ENCODE measurements at regions not wholly inside any gene's neighbourhood (a gene's known extent, or its start where the extent isn't known, plus 50 kb on each side); places are given as distances from the start of the nearest gene placed in this dataset.

- H3K9me3 Mint-ChIP-seq, result peaks cover 15% of the 10 kb centered on the region
- no peaks in the 10 kb centered on the region for H3K4me1 Mint-ChIP-seq (ENCODE audit: low read depth)
- DNase-seq (no peak), ATAC-seq (no peak)
- no peak overlapping the region for H3K4me3 Mint-ChIP-seq
- H3K36me3 Mint-ChIP-seq (ENCODE audit: insufficient read depth), result no peaks in the 10 kb centered on the region
- H3K27me3 Mint-ChIP-seq (ENCODE audit: low read depth), result no peaks in the 10 kb centered on the region
Measured at GRCh38 chr14:42429401-42429800, 822.7 kb downstream of the LRFN5 start.

DNA sequence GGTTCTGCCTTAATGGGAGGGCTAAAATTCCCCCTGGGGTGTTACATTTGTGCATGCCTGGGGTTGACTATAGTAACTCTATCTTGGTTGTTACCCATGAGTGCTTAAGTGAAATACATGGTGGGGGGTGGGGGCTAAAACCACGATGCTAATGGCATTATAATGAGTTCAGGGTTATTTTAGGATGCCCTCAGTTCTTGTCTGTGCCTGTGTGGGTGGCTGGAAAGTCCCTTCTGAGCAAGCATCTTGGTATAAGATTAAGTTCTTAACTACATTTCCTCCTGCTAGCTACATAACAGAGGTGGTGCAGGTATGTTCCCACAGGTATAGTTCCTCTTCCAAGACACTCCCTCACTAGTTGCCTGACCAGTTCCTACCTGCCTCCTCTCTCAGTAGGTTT, 822.3 kb downstream of the LRFN5 start:
- Mint-ChIP-seq H3K4me3 (no peak overlapping the region), H3K27me3 (ENCODE audit: low read depth) (no peaks in the 10 kb centered on the region), H3K4me1 (ENCODE audit: low read depth) (no peaks in the 10 kb centered on the region), H3K36me3 (ENCODE audit: insufficient read depth) (no peaks in the 10 kb centered on the region), H3K9me3 (peaks cover 15% of the 10 kb centered on the region)
- DNase-seq, result no peak
- no peak for ATAC-seq

- H3K36me3 Mint-ChIP-seq (ENCODE audit: insufficient read depth), result no peaks in the 10 kb centered on the region
- ATAC-seq (no peak), DNase-seq (no peak)
- no peaks in the 10 kb centered on the region for H3K4me1 Mint-ChIP-seq (ENCODE audit: low read depth)
- no peaks in the 10 kb centered on the region for H3K27me3 Mint-ChIP-seq (ENCODE audit: low read depth)
- H3K4me3 Mint-ChIP-seq, result no peak overlapping the region
- H3K9me3 Mint-ChIP-seq, result peaks cover 4% of the 10 kb centered on the region
Measured at GRCh38 chr14:42424501-42424900, 817.8 kb downstream of the LRFN5 start.

DNA sequence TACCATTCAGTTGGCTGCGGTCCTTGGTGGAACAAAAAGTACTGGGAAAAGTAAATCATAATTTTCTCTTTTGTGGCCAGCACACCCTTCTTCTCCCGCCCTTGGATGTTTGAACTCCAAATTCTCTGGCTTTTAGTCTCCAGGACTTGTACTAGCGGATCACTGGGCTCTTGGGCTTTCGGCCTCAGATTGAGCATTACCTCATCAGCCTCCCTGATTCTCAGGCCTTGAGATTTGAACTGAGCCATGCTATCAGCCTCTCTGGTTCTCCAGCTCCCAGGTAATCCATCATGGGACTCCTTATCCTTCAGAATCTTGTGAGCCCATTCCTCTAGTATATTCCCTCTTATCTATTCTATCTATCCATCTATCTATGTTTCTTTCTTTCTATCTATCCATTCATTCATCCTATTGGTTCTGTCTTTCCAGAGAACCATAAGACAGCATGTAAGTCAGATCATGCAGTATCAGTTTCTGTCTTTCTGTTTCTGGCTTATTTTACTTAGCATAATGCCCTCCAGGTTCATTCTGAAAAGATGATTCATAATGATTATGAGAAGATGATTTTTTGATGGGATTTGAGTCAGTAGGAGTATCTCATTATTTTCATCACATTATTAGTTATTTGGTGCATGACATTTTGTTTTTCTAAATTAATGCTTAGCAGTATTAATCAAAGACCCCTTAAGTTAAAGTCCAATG, 814.9 kb downstream of the LRFN5 start:
- peaks cover 6% of the 10 kb centered on the region for H3K9me3 Mint-ChIP-seq
- H3K27me3 Mint-ChIP-seq (ENCODE audit: low read depth), result no peaks in the 10 kb centered on the region
- DNase-seq (no peak), ATAC-seq (no peak)
- H3K4me1 Mint-ChIP-seq (ENCODE audit: low read depth), result no peaks in the 10 kb centered on the region
- H3K36me3 Mint-ChIP-seq (ENCODE audit: insufficient read depth), result no peaks in the 10 kb centered on the region
- H3K4me3 Mint-ChIP-seq, result no peak overlapping the region

GRCh38 chr14:42420071-42420470, 813.4 kb downstream of the LRFN5 start:
- Mint-ChIP-seq H3K27me3 (ENCODE audit: low read depth) (no peaks in the 10 kb centered on the region), H3K36me3 (ENCODE audit: insufficient read depth) (no peaks in the 10 kb centered on the region), H3K4me3 (no peak overlapping the region), H3K9me3 (peaks cover 6% of the 10 kb centered on the region), H3K4me1 (ENCODE audit: low read depth) (no peaks in the 10 kb centered on the region)
- DNase-seq, result no peak
- ATAC-seq, result no peak

DNA sequence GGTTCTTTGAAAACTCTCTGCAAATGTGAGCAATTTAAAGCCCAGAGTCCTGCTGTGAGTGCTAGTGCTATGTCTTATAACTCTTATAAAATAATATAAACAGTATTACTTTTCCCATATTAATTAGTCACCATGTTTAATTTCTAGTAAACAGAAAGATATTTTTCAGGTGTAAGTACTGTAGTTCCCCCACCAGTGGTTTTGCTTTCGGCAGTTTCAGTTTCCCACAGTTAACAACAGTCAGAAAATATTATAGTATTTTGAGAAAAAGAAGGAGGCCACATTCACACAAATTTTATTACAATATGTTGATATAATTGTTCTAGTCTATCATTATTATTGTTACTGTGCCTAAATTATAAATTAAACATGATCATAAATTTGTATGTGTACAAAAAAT, 800.5 kb downstream of the LRFN5 start:
- no peaks in the 10 kb centered on the region for H3K27me3 Mint-ChIP-seq (ENCODE audit: low read depth)
- H3K36me3 Mint-ChIP-seq (ENCODE audit: insufficient read depth), result no peaks in the 10 kb centered on the region
- ATAC-seq (no peak), DNase-seq (no peak)
- peaks cover 6% of the 10 kb centered on the region for H3K9me3 Mint-ChIP-seq
- H3K4me3 Mint-ChIP-seq, result no peak overlapping the region
- no peaks in the 10 kb centered on the region for H3K4me1 Mint-ChIP-seq (ENCODE audit: low read depth)

- ATAC-seq (no peak), DNase-seq (no peak)
- H3K36me3 Mint-ChIP-seq (ENCODE audit: insufficient read depth), result no peaks in the 10 kb centered on the region
- peaks cover 4% of the 10 kb centered on the region for H3K9me3 Mint-ChIP-seq
- no peak overlapping the region for H3K4me3 Mint-ChIP-seq
- H3K4me1 Mint-ChIP-seq (ENCODE audit: low read depth), result no peaks in the 10 kb centered on the region
- H3K27me3 Mint-ChIP-seq (ENCODE audit: low read depth), result no peaks in the 10 kb centered on the region
Measured at GRCh38 chr14:42391146-42391834, 784.6 kb downstream of the LRFN5 start.

GRCh38 chr14:42378880-42379279, 772.2 kb downstream of the LRFN5 start:
- no peaks in the 10 kb centered on the region for H3K27me3 Mint-ChIP-seq (ENCODE audit: low read depth)
- no peak for DNase-seq
- ATAC-seq, result no peak
- no peaks in the 10 kb centered on the region for H3K36me3 Mint-ChIP-seq (ENCODE audit: insufficient read depth)
- no peak overlapping the region for H3K4me3 Mint-ChIP-seq
- no peaks in the 10 kb centered on the region for H3K4me1 Mint-ChIP-seq (ENCODE audit: low read depth)
- H3K9me3 Mint-ChIP-seq, result peaks cover 7% of the 10 kb centered on the region

GRCh38 chr14:42378274-42378673, 771.6 kb downstream of the LRFN5 start:
- Mint-ChIP-seq H3K4me1 (ENCODE audit: low read depth) (no peaks in the 10 kb centered on the region), H3K27me3 (ENCODE audit: low read depth) (no peaks in the 10 kb centered on the region), H3K9me3 (peaks cover 7% of the 10 kb centered on the region), H3K4me3 (no peak overlapping the region), H3K36me3 (ENCODE audit: insufficient read depth) (no peaks in the 10 kb centered on the region)
- ATAC-seq (no peak), DNase-seq (no peak)

DNA sequence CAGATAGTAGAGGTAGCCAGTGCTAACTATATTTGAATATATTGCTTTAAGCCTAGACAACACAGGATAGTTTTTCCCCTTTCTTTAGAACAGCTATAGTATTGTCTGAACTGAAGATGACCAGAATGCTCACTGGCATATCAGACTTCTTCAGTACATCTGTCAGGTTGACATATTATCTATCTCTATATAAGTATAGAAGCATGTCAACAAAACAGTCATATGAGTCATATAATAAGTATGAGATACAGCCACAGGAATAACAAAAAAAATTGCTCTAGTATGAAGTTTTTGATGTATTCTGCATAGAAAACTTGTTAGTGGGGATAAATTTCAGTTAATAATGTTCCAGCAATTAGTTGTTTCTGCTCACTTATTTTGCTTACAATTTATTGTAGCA, 767.7 kb downstream of the LRFN5 start:
- Mint-ChIP-seq H3K9me3 (peaks cover 15% of the 10 kb centered on the region), H3K27me3 (ENCODE audit: low read depth) (no peaks in the 10 kb centered on the region), H3K4me1 (ENCODE audit: low read depth) (no peaks in the 10 kb centered on the region), H3K36me3 (ENCODE audit: insufficient read depth) (no peaks in the 10 kb centered on the region), H3K4me3 (no peak overlapping the region)
- DNase-seq (no peak), ATAC-seq (no peak)

GRCh38 chr14:42370056-42370455, 763.4 kb downstream of the LRFN5 start:
- no peaks in the 10 kb centered on the region for H3K36me3 Mint-ChIP-seq (ENCODE audit: insufficient read depth)
- DNase-seq, result no peak
- H3K4me1 Mint-ChIP-seq (ENCODE audit: low read depth), result no peaks in the 10 kb centered on the region
- peaks cover 7% of the 10 kb centered on the region for H3K9me3 Mint-ChIP-seq
- no peak for ATAC-seq
- no peak overlapping the region for H3K4me3 Mint-ChIP-seq
- no peaks in the 10 kb centered on the region for H3K27me3 Mint-ChIP-seq (ENCODE audit: low read depth)

DNA sequence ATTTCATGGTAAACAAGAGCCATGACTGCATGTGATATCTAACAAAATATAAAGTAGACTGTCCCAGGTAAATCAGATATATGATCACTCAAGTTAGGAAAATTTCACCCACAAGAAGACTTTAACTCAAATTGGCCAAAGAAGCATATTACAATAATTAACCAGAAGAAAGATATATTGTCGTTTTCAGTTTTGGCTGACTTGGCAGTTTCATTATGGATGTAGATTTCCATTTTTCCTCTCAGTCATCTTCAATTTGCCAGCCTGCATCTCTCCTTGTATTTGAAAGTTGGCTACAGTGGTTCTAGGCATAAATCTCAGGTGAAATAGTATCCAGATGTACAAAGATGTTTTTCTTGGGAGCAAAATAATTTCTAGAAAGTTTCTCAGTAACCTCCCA, 761.6 kb downstream of the LRFN5 start:
- ATAC-seq (no peak), DNase-seq (no peak)
- no peak overlapping the region for H3K4me3 Mint-ChIP-seq
- no peaks in the 10 kb centered on the region for H3K4me1 Mint-ChIP-seq (ENCODE audit: low read depth)
- H3K9me3 Mint-ChIP-seq, result peaks cover 7% of the 10 kb centered on the region
- no peaks in the 10 kb centered on the region for H3K36me3 Mint-ChIP-seq (ENCODE audit: insufficient read depth)
- no peaks in the 10 kb centered on the region for H3K27me3 Mint-ChIP-seq (ENCODE audit: low read depth)

- Mint-ChIP-seq H3K36me3 (ENCODE audit: insufficient read depth) (no peaks in the 10 kb centered on the region), H3K4me1 (ENCODE audit: low read depth) (no peaks in the 10 kb centered on the region), H3K9me3 (peaks cover 7% of the 10 kb centered on the region), H3K4me3 (no peak overlapping the region), H3K27me3 (ENCODE audit: low read depth) (no peaks in the 10 kb centered on the region)
- DNase-seq (no peak), ATAC-seq (no peak)
Measured at GRCh38 chr14:42353315-42353714, 746.6 kb downstream of the LRFN5 start.

GRCh38 chr14:42335918-42336317, 729.2 kb downstream of the LRFN5 start:
- no peaks in the 10 kb centered on the region for H3K36me3 Mint-ChIP-seq (ENCODE audit: insufficient read depth)

GRCh38 chr14:42334931-42335330, 728.3 kb downstream of the LRFN5 start:
- Mint-ChIP-seq H3K9me3 (no peaks in the 10 kb centered on the region), H3K27me3 (ENCODE audit: low read depth) (no peaks in the 10 kb centered on the region), H3K4me1 (ENCODE audit: low read depth) (no peaks in the 10 kb centered on the region), H3K4me3 (no peak overlapping the region), H3K36me3 (ENCODE audit: insufficient read depth) (no peaks in the 10 kb centered on the region)
- no peak for DNase-seq
- no peak for ATAC-seq

More at GRCh38 chr14:42335918-42336317, 729.2 kb downstream of the LRFN5 start:
- ATAC-seq (no peak), DNase-seq (no peak)
- Mint-ChIP-seq H3K9me3 (no peaks in the 10 kb centered on the region), H3K4me1 (ENCODE audit: low read depth) (no peaks in the 10 kb centered on the region), H3K4me3 (no peak overlapping the region), H3K27me3 (ENCODE audit: low read depth) (no peaks in the 10 kb centered on the region)
